HepG2 (cell line): ENCODE measurements at regions not wholly inside any gene's neighbourhood (a gene's known extent, or its start where the extent isn't known, plus 50 kb on each side); places are given as distances from the start of the nearest gene placed in this dataset.

ENCODE experiments used
- FOXK2 ChIP-seq: fragments of 450-650 bp; IDR thresholded peaks from 2 replicates; pipeline ENCODE4 v1.6.1; 2016
- KDM6A ChIP-seq: IDR thresholded peaks from 2 replicates; pipeline ENCODE4 v1.6.1; 2016; ENCODE audit warnings: low read depth
- POLR2A ChIP-seq, 2 experiments: IDR thresholded peaks; 2 replicates each; pipeline ENCODE4 v1.6.1; 2011; ENCODE audit warnings: low read depth in 2 of 2, low read length in 2 of 2, mild to moderate bottlenecking in 1 of 2, moderate library complexity in 1 of 2; ENCODE audit not compliant: insufficient read depth in 1 of 2
- SMC3 ChIP-seq: IDR thresholded peaks from 2 replicates; pipeline ENCODE4 v1.6.1; 2011; ENCODE audit warnings: low read length, improper control_type of control experiment
- TF ChIP-seq, protein P1 (sequence below): sonication (generic); formaldehyde crosslinking; IDR thresholded peaks from 2 replicates; pipeline ENCODE4 v1.4.0; 2020; ENCODE audit warnings: missing genetic modification reagents
- TF ChIP-seq, protein P2 (sequence below): sonication (generic); formaldehyde crosslinking; IDR thresholded peaks from 2 replicates; pipeline ENCODE4 v1.4.0; 2020; ENCODE audit warnings: missing genetic modification reagents

DNA sequence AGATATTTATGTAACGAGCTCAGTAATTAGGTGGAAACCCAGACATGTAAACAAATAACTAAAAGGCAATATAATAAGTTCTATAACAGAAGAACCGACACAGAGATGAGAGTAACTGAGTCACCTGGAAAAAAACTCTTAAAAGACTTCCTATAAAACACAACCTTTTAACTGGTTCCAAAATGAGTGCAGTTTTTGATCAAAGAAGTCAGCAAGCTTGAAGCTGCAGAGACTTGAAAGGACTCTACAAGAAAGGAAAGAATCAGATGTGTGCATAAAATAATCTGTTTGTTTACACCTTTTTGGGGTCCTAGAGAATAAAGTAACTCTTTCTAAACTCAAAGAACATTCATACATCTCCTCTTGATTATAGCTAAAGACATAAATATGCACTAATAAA lies 560.4 kb upstream of the CCDC54 start:
- TF ChIP-seq FOXK2 = no peak
- TF ChIP-seq, protein P1, sequence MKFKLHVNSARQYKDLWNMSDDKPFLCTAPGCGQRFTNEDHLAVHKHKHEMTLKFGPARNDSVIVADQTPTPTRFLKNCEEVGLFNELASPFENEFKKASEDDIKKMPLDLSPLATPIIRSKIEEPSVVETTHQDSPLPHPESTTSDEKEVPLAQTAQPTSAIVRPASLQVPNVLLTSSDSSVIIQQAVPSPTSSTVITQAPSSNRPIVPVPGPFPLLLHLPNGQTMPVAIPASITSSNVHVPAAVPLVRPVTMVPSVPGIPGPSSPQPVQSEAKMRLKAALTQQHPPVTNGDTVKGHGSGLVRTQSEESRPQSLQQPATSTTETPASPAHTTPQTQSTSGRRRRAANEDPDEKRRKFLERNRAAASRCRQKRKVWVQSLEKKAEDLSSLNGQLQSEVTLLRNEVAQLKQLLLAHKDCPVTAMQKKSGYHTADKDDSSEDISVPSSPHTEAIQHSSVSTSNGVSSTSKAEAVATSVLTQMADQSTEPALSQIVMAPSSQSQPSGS (CRISPR knock-in tag) = no peak
- TF ChIP-seq, protein P2, sequence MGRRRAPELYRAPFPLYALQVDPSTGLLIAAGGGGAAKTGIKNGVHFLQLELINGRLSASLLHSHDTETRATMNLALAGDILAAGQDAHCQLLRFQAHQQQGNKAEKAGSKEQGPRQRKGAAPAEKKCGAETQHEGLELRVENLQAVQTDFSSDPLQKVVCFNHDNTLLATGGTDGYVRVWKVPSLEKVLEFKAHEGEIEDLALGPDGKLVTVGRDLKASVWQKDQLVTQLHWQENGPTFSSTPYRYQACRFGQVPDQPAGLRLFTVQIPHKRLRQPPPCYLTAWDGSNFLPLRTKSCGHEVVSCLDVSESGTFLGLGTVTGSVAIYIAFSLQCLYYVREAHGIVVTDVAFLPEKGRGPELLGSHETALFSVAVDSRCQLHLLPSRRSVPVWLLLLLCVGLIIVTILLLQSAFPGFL = no peak
- no peak for TF ChIP-seq SMC3
- no peak for TF ChIP-seq POLR2A (IDR thresholded peaks at IDR 0.05; ENCODE audit: insufficient read depth in 1 of 2, low read depth in 2 of 2, low read length in 2 of 2)
- TF ChIP-seq KDM6A (CRISPR knock-in tag) = no peak
